ENCODE measurements at regions not wholly inside any gene's neighbourhood (a gene's known extent, or its start where the extent isn't known, plus 50 kb on each side); places are given as distances from the start of the nearest gene placed in this dataset.

DNA sequence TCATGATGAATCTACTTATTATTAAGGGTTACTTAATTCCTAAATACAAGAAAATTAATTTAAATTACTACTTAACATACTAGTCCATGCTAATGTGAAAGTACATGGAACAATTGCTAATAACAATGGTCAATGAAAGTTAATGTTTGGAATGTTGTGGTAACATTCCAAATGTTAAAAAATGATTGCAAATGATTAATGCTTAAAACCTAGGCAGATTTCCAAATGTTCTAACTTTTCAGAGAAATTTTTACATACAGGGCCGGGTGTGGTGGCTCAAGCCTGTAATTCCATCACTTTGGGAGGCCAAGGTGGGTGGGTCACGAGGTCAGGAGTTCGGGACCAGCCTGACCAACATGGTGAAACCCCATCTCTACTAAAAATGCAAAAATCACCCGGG is 1851.3 kb upstream of the PCDH7 start:
- TF ChIP-seq, protein P1, sequence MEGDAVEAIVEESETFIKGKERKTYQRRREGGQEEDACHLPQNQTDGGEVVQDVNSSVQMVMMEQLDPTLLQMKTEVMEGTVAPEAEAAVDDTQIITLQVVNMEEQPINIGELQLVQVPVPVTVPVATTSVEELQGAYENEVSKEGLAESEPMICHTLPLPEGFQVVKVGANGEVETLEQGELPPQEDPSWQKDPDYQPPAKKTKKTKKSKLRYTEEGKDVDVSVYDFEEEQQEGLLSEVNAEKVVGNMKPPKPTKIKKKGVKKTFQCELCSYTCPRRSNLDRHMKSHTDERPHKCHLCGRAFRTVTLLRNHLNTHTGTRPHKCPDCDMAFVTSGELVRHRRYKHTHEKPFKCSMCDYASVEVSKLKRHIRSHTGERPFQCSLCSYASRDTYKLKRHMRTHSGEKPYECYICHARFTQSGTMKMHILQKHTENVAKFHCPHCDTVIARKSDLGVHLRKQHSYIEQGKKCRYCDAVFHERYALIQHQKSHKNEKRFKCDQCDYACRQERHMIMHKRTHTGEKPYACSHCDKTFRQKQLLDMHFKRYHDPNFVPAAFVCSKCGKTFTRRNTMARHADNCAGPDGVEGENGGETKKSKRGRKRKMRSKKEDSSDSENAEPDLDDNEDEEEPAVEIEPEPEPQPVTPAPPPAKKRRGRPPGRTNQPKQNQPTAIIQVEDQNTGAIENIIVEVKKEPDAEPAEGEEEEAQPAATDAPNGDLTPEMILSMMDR (IDR thresholded peaks at IDR 0.05): no peak
- TF ChIP-seq POLR2A (IDR thresholded peaks at IDR 0.05; ENCODE audit: low read depth) (no peak), POLR2AphosphoS5 (IDR thresholded peaks at IDR 0.05) (no peak)

Data from esophagus muscularis mucosa (tissue), 3 donors.